AG20443 (cell line): ENCODE measurements at regions not wholly inside any gene's neighbourhood (a gene's known extent, or its start where the extent isn't known, plus 50 kb on each side); places are given as distances from the start of the nearest gene placed in this dataset.
"Not testable (repeated sequence)": the region's sequence is repeated elsewhere in the genome, so short reads cannot be mapped to it uniquely, and the experiment has no call there.

Experiments
- DNase-seq: peaks from one replicate; pipeline ENCODE4 v3.0.0; 2012; ENCODE audit warnings: low spot score, mixed read lengths

DNA sequence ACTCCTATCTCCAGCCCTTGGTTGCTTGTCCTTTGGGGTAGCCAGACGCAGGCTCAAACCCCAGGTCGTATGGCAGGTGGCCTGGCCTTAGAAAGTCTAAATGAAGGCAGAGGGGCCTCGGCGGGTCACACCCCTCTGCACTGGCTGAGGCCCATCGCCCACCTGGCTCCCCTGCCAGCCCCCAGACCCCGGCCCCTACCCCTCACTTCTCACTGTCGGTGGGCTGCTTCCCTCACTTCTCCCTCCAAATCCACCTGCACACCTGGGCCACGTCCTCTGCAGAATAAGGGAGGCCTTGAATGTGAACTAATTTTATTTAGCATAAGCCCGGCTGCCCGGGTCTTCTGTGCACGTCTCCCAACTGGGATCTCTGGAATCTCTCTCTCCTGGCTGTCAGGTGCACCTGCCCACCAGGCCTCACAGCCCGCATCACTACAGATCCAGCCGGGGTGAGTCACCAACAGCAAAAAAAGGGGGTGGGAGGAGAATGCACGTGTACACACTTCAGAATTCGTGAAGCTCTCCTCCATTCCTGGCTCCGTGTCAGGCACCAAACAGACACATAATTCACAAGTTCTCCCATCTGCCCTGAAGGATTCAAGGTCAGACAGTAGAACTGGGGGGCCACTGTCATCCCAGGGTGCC is 107.5 kb upstream of the SIM2 start:
- no peak for DNase-seq

DNA sequence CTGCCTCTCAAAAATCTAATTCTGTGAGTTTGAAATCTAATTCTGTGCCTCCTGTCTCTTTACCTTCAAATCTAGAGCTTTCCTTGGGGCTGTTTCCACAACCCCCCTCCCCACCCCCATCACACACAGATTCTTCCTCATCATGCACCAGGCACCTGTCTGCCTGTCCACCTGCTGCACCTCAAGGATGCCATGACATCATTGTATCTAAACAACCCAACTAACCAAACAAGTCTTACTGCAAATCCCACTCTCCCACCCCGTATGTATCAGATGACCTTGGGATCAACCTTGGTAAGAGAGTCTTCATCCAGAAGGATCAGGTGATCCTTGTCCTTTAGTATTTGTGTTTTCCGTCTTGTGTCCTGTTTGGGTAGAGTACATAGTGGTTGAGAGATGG is 102.7 kb upstream of the SIM2 start:
- DNase-seq, result no peak

DNA sequence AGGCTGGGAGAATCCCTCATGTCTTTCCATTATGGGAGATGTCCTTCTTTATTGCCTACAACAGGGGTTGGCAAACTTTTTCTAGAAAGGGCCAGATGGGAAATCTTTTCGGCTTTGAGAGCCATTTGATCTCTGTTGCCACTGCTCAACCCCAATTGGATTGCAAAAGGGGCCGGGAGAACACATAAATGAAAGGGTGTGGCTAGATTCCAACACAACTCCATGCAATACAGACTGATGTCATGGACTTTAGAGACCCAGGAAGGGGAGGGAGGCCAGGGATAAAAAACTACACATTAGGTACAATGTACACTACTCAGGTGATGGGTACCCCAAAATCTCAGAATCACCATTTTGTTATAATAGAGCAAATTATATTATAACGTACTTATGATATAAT is 97.6 kb upstream of the SIM2 start:
- no peak for DNase-seq

DNA sequence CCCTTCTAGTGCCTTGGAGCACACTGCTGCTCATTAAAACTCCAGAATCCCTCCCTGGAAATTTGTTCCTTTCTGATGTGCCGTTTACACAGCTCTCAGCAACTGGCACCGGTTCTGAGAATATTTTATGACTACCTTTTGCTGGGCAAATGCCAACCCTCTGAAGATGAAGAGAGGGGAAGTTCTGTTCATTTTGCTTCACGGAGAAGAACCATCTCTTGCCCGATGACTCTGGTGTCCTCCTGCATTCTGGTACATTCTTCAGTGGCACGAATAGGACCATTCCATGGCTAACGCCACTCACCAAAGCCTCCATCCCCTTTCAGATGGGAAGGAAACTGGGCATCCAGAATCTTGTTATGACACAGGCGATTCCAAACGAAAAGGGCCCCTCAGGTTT is 96.2 kb upstream of the SIM2 start:
- DNase-seq, result no peak

DNA sequence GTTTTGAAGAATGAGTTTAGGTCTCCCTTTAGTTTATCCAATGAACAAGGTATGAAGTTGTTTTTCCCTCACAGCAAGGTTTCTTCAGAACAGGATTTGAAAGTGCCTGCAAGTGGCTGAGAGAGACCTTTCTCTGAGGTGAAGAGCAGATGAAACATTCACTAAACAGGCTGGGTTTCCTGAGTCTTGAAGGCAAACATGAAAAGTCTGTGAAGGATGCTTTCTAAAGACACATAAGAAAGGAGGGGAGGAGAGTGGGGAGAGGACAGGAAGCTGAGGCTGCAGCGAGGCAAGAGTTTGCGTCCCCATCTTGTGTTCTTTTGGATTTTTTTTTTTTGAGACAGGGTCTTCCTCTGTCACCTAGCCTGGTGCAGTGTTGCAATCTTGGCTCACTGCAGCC is 95.7 kb upstream of the SIM2 start:
- no peak for DNase-seq

- no peak for DNase-seq
These were observed 93.5 kb upstream of the SIM2 start for GRCh38 chr21:36605426-36605825.

DNA sequence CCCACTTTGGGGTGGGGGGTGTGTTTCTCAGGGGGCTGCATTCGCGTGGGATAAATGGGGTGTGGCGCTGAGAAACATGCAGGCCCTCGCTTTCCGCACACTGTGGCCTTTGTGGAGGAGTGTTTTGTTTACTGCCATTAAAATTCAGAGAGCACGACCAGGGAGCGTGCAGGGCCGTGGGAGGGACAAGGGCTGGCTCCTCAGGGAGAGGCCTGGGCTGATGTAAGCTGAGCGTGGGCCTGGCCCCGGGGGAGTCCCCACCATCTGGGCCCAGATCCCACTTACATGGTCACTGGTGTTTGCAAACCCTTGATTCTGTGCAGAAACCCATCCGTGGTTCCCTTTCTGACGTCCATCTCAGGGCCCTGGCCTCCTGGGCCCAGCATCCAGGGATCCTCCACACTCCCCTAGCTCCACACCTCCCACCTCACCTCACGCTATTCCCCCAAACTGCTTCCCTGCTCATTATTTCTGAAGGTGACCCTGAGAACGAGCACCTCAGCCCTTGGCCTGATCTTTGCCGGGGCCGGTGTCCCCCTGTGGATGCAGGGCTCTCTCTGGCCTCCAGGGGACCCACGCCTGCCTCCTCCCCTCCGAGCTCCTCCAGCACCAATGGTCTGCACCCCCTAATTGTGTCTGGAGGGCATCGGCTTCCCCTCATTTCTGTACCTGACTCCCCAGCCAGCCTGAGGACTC is 92.5 kb upstream of the SIM2 start:
- DNase-seq, result no peak

DNA sequence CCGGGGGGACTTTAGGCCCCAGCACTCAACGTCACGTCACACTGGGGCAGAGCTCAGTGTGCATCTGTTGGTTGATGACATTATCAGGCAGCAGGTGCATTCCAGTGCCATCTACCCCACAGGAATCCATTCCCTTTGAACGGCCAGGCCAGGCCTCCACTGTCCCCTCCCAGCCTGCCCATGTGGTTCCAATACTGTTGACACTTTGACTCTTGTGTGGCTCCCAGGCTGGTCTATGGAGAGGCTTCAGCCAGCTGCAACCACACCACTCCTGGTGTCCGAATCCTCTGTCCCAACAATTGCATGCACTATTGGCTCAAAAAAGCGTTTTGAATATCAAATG is 92.0 kb upstream of the SIM2 start:
- no peak for DNase-seq

DNA sequence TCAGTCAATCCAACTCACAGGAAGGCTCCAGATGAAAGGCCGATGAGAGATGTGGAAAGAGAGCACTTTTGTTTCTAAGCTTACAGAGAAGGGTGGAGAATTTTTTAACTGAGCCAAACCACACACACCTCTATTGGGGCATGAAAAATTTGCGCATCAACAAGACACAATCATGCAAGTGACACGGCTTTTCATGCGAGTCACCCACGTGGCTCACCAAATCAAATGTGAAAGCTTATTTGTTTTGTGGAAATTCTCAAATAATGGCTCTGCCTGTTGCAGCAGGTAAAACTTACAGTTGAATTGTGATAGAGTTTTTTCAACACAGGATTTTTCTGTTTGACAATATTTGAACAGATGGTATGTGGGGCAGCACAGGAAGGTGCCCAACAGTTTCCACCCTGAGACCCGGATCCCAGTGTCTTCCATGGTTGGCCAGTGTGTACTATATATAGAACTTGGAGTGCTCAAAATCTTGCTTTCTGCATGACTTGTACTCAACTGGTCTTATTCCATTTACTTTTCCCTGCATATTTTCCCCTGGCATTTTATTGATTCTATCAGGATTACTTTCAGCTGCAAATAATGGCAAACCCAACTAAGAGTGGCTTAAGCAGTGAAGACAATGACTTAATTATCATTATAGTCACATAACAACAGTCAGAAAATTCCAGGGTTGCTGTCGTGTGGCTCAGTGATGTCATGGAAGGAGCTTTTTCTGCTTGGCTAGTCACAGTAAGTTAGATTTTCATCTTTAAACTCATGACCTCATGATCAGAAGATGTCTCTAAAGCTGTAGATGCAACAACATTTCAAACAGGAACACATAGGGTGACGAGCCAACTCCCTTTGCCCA is 90.6 kb upstream of the SIM2 start:
- DNase-seq, result no peak

DNA sequence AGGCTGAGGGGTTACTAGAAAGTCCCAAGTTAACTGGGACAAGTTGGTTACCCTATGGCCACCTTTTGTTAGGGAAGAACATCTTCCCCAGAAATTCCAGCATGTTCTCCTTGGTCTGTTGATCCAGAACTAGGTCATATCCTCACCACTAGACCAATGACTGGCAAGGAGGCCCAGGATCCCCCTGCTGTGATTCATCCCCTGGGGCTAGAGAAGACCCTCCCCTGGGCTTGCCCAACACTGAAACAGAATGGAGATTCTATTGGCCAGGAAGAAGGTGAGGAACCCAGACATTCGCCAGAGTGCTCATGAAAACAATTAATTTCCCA is 90.1 kb upstream of the SIM2 start:
- no peak for DNase-seq

DNA sequence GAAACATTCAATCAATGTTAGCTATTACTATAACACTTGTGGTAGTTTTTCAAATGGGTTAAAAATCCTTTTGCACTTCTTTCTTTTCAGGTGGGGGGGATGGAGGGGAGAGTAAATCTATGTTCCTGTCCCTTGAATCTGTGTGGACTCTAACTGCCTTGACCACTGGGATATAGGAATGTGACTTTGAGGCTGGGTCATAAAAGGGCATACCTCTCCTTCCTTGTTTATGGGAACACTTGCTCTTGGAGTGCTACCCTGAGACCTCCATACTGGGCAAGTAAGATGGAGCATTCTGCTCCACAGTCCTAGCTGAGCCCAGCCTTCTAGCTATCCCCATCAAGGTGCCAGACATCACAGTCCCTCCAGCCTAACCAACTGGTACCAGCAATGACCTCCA is 89.3 kb upstream of the SIM2 start:
- no peak for DNase-seq

- DNase-seq, result no peak
These were observed 88.7 kb upstream of the SIM2 start for GRCh38 chr21:36610201-36610600.

GRCh38 chr21:36610935-36611334 is 88.0 kb upstream of the SIM2 start:
- no peak for DNase-seq

DNA sequence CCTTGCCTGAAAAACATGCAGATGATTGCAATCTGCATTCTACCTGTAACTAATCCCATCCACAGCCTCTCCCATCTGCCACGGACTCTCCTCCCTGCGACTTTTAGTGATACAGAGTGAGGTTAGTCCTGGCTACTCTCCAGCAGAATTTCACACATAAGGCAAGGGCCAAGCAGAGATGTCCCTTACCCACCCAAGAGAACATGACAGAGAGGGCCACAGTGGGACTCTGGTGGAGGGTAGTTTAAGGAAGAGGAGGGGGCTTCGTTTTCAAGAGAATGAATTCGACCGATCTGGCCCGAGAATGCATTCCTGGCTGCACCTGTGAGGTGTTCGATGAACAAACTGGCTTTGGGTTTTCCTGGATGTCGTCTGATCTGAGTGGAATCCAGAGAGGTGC is 87.5 kb upstream of the SIM2 start:
- DNase-seq, result no peak

- DNase-seq, result peak; percentile 30
These were observed 85.9 kb upstream of the SIM2 start for GRCh38 chr21:36613059-36613458.

DNA sequence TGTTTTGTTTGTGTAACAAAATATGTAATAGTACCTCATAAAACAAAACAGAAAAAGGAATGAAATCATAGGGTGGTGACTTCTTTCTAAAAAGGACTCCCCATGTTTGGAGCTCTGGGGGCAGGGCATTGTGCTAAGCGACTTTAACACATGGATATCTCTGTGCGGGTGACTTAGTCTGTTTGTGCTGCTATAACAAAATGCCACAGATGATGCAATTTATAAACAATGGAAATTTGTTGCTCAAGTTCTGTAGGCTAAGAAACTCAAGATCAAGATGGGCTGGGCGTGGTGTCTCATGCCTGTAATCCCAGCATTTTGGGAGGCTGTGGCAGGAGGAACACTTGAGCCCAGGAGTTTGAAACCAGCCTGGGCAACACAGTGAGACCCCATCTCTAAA is 85.4 kb upstream of the SIM2 start:
- DNase-seq, result no peak

GRCh38 chr21:36615274-36615964 is 83.5 kb upstream of the SIM2 start:
- DNase-seq, result no peak

GRCh38 chr21:36616773-36617172 is 82.1 kb upstream of the SIM2 start:
- DNase-seq, result not testable (repeated sequence)

DNA sequence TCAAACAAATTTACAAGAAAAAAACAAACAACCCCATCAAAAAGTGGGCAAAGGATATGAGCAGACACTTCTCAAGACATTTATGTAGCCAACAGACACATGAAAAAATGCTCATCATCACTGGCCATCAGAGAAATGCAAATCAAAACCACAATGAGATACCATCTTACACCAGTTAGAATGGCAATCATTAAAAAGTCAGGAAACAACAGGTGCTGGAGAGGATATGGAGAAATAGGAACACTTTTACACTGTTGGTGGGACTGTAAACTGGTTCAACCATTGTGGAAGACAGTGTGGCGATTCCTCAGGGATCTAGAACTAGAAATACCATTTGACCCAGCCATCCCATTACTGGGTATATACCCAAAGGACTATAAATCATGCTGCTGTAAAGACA is 77.1 kb upstream of the SIM2 start:
- DNase-seq, result not testable (repeated sequence)

DNA sequence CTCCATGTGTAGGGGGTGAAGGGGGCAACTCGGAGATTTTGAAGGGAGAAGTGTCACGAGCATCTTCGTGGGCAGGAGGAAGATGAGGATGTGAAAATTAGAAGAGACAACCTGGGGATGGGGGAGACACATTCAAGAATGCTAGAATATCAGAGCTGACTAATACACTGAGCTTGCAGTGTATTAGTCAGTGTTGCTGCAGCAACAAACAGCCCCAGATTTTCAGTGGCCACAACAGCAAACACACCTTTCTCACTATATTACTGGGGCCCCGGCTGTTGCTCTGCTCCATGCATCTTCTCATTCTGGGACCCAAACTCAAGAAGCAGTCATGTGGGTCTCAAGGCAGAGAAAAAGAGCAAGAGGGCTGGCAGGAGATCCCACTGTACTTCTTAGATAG is 74.8 kb upstream of the SIM2 start:
- DNase-seq, result no peak

DNA sequence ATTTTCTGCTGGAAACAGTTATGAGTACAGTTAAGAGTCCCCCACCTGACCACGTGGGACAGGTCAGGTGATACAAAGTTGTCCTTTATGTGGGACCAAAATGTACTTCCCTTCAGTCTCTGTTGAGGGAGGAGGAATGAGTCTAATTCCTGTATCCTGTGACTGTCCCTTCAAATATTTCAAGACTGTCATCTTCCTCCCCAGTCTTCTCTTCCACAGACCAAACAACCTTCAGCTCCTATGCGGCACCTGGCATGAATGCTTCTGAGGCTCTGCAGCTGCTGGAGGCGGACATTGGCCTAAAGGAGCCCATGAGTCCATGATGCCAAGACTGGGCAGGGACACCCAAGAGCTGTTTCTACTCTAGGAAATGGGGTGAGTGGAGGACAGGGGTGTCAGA is 72.1 kb upstream of the SIM2 start:
- DNase-seq, result no peak

GRCh38 chr21:36627242-36627641 is 71.7 kb upstream of the SIM2 start:
- DNase-seq, result peak; percentile 28

DNA sequence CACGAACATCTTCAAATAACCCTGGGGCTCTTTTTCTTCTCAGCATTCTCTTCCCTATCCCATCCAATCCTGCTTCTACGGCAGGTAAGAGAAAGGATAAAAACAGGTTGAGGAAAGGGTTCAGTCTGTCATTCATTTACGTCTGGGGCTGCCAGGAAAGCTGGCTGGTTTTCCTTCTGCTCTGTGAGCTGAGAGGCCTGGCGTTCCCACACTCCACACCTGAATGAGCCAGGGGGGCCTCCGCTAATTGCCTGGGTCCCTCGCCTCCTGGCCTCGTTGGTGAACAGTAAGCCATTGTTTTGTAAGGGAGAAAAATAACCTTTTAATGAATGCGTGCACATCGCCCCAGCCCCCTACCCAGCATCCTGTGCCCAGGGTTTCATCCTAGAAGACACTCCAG is 70.8 kb upstream of the SIM2 start:
- no peak for DNase-seq
